IPS-NIHi7 (cell line): ENCODE measurements at regions not wholly inside any gene's neighbourhood (a gene's known extent, or its start where the extent isn't known, plus 50 kb on each side); places are given as distances from the start of the nearest gene placed in this dataset.
A peak's percentile ranks its signal among the peaks of the same experiment; 100 is the strongest.

Experiments
- DNase-seq: peaks from one replicate; pipeline ENCODE4 v3.0.0; 2012; ENCODE audit warnings: mixed read lengths; ENCODE audit errors: extremely low spot score

DNA sequence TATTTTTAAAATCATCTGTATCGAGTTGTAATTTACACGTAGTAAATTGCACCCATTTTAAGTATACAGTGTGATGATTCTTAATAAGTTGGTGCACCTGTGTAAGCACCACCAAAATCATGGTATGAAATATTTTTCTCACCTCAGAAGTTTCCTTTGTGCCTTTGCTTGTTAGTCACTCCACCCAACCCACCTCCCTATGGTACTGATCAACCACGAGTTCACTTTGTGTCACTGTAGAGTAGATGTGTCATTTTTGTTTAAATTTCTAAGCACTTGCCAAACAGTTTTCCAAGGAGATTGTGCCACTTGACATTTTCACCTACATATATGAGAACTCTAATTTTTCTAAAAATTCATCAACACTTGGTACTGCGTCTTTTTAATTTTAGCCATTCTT lies 806.5 kb downstream of the TLR4 start:
- no peak for DNase-seq

DNA sequence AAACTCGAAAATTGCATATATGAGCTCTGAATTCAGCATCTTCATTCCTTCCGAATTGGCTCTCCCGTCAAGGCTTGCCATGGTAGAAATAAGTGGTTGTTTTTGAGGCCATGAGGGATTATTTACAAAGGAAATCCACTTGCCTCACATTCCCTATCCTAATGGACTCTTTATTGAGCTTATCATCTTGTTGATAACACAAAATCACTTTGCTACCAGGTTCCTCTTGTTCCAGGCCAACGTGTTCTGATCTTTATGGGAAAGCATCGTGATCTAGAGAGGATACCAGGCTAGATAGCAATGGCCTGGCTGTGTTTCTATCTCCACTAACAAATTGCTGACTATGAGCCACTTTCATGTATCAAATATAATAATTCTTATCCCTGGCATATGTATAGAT lies 811.7 kb downstream of the TLR4 start:
- no peak for DNase-seq

DNA sequence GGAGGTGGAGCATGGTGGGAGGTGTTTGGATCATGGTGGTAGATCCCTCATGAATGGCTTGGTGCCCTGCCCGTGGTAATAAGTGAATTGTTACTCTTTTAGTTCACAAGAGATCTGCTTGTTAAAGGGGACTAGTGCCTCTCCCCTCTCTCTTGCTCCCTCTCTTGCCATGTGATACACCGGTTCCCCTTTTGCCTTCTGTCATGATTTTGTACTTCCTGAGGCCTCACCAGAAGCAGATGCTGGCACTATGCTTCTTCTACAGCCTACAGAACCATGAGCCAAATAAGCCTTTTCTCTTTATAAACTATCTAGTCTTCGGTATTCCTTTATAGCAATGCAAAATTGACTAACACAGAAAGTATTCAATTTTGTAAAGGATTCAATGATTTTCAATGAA lies 817.1 kb downstream of the TLR4 start:
- DNase-seq, result no peak

DNA sequence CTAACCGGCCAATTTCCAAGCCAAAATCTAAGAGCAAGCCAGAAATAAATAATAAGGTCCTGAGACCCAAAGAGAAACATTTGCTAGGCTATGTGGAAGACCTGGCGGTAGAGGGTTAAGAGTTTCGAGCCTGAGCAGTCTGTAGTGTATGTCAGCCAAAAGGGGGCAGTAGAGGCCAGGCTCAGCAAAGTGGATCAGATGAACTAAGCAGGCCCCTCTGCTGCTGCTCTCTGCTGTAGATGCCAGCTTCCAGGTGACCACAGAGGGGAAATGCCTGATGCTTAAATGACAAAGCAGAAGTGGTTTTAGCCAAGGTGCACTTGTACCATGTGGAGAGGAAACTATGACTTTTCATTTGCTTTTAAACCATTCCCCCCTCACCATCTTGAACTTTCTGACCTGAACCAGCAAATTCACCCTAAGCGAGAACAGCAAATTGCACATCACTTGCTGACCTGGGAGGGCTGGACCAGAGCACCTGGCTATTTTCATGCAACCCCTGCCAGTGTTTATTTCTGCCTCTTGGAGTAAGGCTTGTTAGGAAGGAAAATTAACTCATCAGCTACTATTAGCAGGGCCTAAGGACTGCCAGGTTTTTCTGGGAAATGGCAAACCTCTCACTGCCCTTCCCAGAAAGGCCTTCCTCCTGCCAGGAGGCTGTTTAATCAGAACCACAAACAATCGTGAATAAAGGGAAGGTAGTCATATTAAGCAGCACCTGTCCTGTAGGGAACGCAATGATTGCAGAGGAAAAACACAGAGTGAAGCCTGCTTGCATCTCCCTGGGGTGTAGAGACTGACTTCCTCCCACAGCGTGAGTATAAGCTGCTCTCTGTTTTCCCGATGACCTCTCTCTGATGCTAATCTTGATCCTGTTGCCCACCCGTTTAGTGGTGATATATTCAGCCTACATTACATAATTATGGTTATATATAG lies 818.2 kb downstream of the TLR4 start:
- DNase-seq, result peak; percentile 90

DNA sequence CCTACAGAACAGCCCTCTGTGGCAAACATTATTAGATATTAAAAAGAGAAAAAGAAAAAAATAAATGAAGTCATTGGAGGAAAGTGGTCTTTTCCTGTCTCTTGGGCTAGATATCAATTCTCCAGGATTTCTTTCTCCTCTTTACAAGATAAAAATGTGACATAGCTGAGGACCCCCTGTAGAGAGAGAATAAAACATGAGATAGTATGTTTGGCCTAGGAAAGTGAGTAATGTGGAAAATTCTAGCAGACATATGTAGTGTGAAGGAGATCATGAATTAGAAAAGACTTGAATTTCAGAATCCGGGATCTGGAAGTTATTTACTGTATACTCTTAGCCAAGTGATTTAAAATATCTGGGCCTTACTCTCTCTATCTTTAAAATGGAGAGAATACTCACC lies 823.1 kb downstream of the TLR4 start:
- no peak for DNase-seq

DNA sequence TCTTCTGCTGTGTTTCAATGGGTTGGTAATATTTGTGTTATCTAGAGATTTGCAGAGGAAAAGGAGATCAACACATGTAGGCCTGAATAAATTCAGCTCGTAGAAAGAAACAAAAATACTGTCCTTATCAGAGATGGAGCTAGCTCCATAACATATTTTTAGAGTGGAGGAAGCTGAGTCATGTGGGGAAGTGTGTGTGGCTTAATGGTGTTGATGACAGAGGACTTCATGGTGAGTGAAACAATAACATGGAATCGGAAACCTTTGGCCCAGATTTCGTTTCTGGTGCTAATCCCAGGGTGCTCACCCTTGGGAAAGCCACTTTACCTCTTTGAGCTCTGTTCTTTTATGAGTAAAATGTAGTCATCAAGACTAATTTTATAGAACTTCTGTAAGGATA lies 825.0 kb downstream of the TLR4 start:
- no peak for DNase-seq

DNA sequence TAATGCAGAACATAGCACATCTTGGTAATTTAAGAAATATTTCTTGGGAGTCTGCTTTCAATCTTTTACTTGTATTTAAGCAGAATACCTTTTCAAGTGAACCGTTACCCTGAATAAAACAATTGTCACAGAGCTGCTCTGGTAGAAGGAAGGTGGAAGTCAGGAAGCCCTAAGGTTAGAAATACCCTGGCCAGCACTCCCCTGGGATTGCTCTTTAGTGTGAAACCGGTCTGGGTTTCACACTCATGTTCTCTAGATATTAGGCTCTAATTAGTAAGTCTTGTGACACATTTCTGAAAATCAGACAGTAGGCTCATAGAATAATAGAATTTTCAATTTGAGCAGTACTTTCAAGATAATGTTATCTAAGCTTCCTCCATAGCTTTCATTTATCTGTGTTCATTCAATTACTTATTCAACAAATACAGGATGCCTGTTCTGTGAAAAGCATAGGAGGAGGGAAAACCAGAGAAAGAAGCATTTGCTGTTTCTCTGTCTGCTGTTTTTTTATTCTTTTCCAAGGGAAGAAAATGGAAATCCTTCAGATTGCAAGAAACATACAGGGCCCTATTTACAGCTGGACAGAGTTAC lies 825.5 kb downstream of the TLR4 start:
- DNase-seq, result no peak

- no peak for DNase-seq
Measured at GRCh38 chr9:118532592-118532991, 828.4 kb downstream of the TLR4 start.

DNA sequence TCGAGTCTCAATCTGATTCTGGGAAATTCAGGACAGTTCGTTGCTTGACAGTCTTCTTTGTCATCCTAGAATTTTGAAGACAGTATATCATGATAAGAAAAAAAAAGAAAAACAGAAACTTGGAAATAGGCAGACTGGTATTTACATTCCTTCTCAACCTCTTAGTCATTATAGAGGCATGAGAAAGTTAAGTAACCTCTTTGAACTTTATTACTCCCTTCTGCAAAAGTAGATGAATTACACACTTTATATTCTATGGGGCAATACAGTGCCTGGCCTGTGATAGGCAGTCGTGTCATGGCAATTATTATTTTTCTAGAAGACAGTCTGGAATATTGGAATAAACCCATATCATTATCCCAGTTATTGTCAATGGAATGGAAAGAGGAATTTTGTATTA lies 828.9 kb downstream of the TLR4 start:
- no peak for DNase-seq

DNA sequence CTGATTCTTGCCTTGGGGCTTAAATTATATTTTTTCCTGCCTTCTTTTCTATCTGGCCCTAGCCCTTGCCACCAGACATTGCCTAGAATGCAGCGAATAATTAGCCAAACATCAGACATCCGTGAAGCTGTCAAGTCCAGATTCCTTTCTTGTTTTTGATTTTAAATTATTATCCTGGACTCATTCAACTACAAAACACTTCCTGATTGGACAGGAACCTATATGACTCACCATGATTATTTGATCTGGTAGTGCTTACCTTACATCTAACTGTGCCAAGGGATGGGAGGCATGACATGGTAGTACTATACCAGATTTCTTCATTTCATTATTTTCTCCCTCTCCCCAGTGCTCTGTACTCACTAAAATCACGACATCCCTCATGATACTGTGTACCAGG lies 829.6 kb downstream of the TLR4 start:
- DNase-seq, result no peak

DNA sequence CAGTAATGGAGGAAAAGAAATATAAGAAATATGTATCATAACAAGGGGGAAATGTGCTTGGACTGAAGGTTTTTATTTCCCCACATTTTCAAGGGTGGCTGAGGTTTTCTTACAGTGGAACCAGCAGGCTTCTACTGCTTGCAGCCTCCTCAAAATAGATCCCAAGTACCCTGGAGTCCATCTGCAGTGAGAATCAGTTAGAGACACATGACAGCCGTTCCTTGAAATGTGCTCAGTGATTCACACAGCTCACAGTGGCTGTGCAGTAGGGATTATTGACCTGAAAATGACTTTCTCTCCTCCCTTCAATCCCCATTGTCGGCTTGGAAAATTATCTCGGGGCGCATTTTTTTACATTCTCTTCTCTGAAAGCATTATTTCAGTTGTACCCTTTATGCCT lies 832.0 kb downstream of the TLR4 start:
- no peak for DNase-seq

DNA sequence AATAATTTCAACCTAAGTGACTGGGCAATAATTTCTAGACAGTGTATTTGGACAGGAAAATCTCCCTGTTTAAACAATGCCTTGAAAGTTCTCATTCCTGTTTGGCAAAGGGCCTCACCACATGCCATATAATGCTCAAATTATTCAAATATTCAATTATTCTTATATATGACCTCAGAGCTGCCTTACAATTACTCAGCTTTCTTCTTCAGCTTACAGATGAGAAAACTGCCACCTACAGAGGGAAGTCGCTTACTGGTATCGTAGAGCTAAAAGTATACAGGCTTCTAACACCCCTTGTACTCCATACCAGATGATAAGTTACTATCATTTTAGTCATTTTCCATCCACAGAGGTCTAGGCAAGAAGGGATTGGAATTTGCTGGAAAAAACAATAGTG lies 830.3 kb downstream of the BRINP1 start:
- no peak for DNase-seq

DNA sequence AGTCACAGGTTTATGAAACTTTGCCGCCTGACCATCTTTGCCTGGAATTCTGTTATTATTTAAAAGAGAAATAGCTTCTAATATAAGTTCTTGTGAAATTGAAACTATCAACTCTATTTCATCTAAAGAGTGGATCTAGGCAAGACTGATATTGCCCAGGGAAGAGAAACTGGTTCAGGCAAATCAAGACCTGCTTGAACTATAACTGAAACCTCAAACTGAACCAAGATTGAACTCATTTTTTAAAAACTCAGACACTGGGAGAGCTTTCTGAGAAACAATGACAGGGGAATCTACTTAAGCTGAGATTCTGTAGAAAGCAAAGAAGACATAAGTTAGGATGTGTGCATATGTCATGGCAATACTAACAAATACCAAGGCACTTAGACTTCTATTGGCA lies 815.8 kb downstream of the BRINP1 start:
- DNase-seq, result no peak

GRCh38 chr9:118554987-118555386 lies 814.2 kb downstream of the BRINP1 start:
- DNase-seq, result no peak

GRCh38 chr9:118558026-118558425 lies 811.2 kb downstream of the BRINP1 start:
- no peak for DNase-seq

DNA sequence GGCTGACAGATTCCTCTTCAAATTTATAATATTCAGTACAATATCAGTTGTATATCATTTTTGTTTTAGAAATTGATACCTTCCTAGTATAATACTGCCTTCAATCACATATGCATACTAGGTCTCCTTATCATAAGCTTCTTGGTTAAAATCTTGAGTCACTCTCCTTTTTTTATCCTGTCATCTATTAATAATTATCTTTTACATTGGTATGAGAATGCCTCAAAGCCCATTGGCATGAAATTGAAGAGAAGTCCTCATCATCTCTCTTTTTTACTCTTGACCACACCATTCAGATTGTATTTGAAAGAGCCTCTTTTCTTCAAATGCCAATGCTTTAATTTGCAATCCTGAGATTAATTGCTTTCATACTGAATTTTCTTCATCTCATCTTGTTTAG lies 810.3 kb downstream of the BRINP1 start:
- DNase-seq, result no peak

DNA sequence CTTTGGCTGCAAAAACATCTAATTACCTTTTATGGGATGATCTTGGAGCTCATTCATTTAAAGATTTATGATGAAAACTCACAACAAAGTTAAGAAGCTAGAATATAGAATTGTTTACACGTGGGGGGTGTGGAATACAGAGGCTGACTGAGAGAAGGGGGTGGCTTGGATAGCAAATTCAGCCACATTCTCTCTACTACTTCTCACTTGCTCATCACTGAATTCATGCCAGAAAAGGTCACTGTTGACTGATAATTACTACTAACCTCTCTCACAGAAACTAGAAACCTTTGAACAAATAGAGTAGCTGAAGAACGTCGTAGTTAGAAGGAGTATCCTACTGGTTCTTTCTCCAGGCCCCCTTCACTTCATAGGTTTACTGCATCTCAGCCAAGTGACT lies 808.2 kb downstream of the BRINP1 start:
- DNase-seq, result no peak

DNA sequence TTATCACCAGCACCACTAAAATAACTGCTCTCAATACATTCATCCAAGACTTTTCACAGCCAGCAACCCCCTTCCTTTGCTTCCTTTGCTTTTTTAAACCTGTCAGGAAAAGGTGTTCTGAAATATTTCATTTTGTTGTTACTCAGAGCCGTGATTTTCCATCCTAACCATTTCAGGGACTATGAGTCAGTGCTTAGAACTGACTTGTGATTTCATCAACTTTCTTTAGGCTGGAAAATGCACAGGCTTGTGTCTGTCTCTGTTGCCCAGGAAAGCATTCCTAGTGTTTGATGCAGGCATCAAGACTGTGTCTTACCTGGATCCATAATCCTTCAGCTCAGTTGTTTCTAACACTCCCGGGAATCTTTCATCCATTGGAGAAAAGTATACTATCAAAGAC lies 805.6 kb downstream of the BRINP1 start:
- DNase-seq, result no peak

DNA sequence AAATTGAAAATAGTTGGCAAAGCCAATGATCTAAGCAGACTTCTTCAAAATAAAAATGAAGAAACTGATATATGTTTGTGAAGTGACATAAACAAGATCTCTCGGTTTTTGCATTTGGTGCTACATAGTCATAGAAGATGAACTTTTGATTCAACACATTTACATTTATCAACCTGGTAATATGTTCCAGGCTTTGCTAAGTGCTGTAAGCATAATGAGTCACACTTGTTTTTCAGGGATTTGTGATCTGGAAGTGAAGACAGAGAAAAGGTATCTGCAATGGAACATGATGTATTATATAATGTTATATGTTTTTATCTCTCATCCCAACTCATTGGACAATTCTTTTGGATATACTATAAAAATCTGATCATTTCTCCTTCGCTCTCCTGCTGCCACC lies 801.4 kb downstream of the BRINP1 start:
- no peak for DNase-seq

DNA sequence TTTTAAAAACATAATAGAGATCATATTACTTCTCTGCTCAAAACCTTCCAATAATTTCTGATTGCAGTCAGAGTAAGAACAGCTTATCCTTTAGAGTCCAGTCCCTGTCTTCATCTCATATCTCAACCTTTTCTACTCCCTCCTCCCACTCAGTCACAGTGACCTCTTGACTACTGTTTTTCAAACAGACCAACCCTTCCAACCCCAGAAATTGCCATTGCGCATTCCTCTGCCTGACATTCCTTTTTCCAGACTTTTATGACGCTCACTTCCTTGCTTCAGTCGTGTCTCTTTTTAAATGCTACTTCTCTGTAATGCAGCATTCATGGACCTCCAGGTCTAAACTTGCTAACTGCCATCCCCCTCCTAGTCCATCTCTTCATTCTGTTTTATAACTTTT lies 800.5 kb downstream of the BRINP1 start:
- no peak for DNase-seq

- DNase-seq, result no peak
Measured at GRCh38 chr9:118569148-118569547, 800.1 kb downstream of the BRINP1 start.

DNA sequence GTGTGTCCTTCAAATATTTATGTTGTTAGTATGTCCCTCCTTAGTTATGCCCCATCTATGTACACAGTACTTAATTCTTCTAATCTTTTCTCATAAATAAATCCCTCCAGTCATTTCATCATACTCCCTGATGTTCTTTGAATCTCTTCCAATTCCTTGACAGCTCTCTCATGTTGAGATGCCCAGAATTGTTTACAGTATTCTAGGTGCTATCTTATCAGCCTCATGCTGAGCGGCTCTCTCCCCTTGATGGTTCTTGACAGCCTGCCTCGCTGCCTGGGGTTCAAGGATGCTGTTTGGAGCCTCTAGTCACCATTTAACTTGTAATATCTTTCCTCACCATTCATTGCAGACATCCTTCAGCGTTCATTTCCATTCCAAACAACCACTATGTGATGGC lies 799.2 kb downstream of the BRINP1 start:
- DNase-seq, result no peak

DNA sequence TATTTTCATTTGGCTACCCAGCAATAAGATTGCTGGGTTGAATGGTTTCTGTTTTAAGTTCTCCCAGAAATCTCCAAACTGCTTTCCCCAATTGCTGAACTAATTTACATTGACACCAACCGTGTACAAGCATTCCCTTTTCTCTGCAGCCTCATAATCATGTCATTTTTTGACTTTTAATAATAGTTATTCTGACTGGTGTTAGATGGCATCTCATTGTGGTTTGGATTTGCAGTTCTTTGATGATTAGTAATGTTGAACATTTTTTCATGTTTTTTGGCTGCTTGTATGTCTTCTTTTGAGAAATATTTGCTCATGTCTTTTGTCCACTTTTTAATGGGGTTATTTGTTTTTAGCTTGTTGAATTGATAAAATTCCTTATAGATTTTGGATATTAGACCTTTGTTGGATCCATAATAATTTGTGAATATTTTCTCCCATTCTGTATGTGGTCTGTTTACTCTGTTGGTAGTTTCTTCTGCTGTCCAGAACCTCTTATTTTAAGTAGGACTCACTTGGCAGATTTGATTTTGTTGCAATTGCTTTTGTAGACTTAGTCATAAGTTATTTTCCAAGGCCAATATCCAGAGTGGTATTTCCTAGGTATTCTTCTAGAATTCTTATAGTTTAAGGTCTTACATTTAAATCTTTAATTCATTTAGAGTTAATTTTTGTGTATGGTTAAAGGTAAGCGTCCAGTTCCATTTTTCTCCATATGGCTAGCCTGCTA lies 793.7 kb downstream of the BRINP1 start:
- DNase-seq, result no peak
